Keratinocyte (primary cell): ENCODE measurements at regions not wholly inside any gene's neighbourhood (a gene's known extent, or its start where the extent isn't known, plus 50 kb on each side); places are given as distances from the start of the nearest gene placed in this dataset.

Experiments used
- CTCF ChIP-seq, 3 experiments: IDR thresholded peaks in 1 of 3; conservative IDR thresholded peaks in 1 of 3; optimal IDR thresholded peaks in 1 of 3; 2 replicates in 2 of 3; 3 replicates in 1 of 3; pipeline versions ENCODE3 to v1.5.1; 2011; ENCODE audit warnings: low read length in 3 of 3, mild to moderate bottlenecking in 3 of 3, moderate library complexity in 2 of 3, control low read depth in 1 of 3, inconsistent platforms in 1 of 3; ENCODE audit not compliant: insufficient read depth in 2 of 3; ENCODE audit errors: extremely low read depth in 1 of 3
- EZH2 ChIP-seq: IDR thresholded peaks from one replicate; pipeline ENCODE4 v1.6.1; 2012; ENCODE audit warnings: inconsistent platforms, mild to moderate bottlenecking, low read length, moderate library complexity

GRCh38 chr2:226673314-226673723 lies 126.3 kb downstream of the IRS1 start:
- peak in 1 of 3 experiments; percentile 4 for TF ChIP-seq CTCF (optimal IDR thresholded peaks at IDR 0.05 in 1 of 3, IDR thresholded peaks at IDR 0.05 in 1 of 3, conservative IDR thresholded peaks at IDR 0.05 in 1 of 3; ENCODE audit: extremely low read depth in 1 of 3, insufficient read depth in 2 of 3, low read length in 3 of 3)
- no peak for TF ChIP-seq EZH2
